ENCODE measurements at regions not wholly inside any gene's neighbourhood (a gene's known extent, or its start where the extent isn't known, plus 50 kb on each side); places are given as distances from the start of the nearest gene placed in this dataset.

DNA sequence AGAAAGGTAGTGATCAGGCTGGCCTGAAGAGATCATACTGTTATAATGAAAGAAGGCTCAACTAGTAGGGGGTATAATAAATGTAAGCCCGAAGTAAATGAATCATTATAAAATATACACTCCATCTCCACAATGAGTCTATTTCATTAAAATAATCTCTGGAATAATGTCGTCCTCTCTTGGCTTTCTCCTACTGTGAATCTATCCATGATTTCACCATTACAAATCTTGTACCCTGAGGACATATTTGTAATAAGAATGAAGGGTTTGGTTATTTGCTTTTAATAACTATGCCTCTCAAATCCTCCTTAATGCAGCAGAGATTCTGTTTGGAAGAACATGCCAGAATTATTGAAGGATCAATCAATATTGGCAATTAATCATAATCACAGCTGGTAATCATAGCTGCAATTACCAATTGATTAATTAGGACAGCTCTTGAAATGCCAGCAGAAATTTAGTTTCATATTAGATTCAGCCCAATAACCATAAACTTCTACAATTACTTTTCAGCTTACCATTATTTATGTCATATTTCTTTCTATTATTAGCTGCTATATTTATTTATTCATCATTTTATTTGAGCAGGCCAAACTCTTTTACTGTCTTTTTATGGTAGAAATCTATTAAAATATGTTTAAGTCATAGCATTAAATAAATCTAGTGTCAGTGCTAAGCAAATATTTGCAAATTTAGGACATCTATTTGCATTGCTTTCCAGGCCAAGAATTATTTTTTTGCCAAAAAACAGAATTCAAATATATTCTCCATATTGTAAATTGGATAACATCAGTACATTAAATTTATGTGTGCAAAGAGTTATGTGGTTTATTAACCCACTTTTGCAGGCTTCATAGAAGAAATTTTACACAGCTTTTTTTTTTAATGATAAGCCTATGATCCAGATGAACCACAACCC, 588.4 kb upstream of the LRRC4C start:
- TF ChIP-seq CTCF (IDR thresholded peaks at IDR 0.05): no peak
- no peak for TF ChIP-seq EP300 (IDR thresholded peaks at IDR 0.05)
- no peak for TF ChIP-seq POLR2A (IDR thresholded peaks at IDR 0.05)
- TF ChIP-seq POLR2AphosphoS5 (IDR thresholded peaks at IDR 0.05): no peak

Data from stomach (tissue), 4 donors.